CD4-positive, alpha-beta T cell (primary cell): ENCODE measurements at regions not wholly inside any gene's neighbourhood (a gene's known extent, or its start where the extent isn't known, plus 50 kb on each side); places are given as distances from the start of the nearest gene placed in this dataset.

Experiments used
- ATAC-seq: fragments of 200-7000 bp; cut with Tn5 transposase; one replicate; pipeline ENCODE4 v1.10.0; 2022; ENCODE audit warnings: mild to moderate bottlenecking; ENCODE audit not compliant: poor library complexity
- CTCF ChIA-PET: fragments of 350-600 bp; sonication (Branson Sonifier 250); formaldehyde crosslinking; loops from one replicate; lab custom pipeline; 2021; ENCODE audit warnings: antibody characterized with exemption, inconsistent platforms; lab: Charles Lee
- POLR2A ChIA-PET: fragments of 350-600 bp; sonication (Branson Sonifier 250); formaldehyde crosslinking; loops from one replicate; lab custom pipeline; 2021; ENCODE audit warnings: antibody characterized with exemption, inconsistent platforms; lab: Charles Lee
- DNase-seq, 14 experiments: peaks; one replicate each; pipeline ENCODE4 v3.0.0-alpha.2; 2013 to 2020; ENCODE audit warnings: mixed read lengths in 2 of 14
- H3K27ac ChIP-seq, 2 donors: one replicate each; pipeline versions ENCODE4 v1.5.1 to v1.7.0; 2013; ENCODE audit warnings: low read length in 2 of 2, low read depth in 1 of 2, mild to moderate bottlenecking in 1 of 2
- H3K27me3 ChIP-seq, 2 experiments: 1 replicate in 1 of 2; 2 replicates in 1 of 2; pipeline versions ENCODE4 v1.6.1 to v1.7.0; 2013; ENCODE audit warnings: low read length in 2 of 2, control low read depth in 1 of 2, mild to moderate bottlenecking in 1 of 2, moderate library complexity in 1 of 2; ENCODE audit not compliant: insufficient read depth in 2 of 2, control insufficient read depth in 1 of 2
- H3K36me3 ChIP-seq: one replicate; pipeline ENCODE4 v1.6.1; 2013; ENCODE audit warnings: low read length, control low read depth; ENCODE audit not compliant: insufficient read depth
- H3K4me1 ChIP-seq: one replicate; pipeline ENCODE4 v1.6.1; 2013; ENCODE audit warnings: low read length, control low read depth; ENCODE audit not compliant: insufficient read depth
- H3K4me3 ChIP-seq: one replicate; pipeline ENCODE4 v1.5.1; 2013; ENCODE audit warnings: mild to moderate bottlenecking, low read length, moderate library complexity
- H3K9me3 ChIP-seq, 2 experiments: 1 replicate in 1 of 2; 2 replicates in 1 of 2; pipeline versions ENCODE4 v1.6.1 to v1.7.0; 2013; ENCODE audit warnings: low read length in 2 of 2, mild to moderate bottlenecking in 2 of 2, control low read depth in 1 of 2, moderate library complexity in 1 of 2; ENCODE audit not compliant: control insufficient read depth in 1 of 2, insufficient read depth in 1 of 2
- H3K27ac Mint-ChIP-seq: one replicate; pipeline ENCODE4 v1.8.0; 2020; ENCODE audit warnings: mixed read lengths
- H3K27me3 Mint-ChIP-seq: one replicate; pipeline ENCODE4 v1.8.0; 2021; ENCODE audit warnings: mixed read lengths
- H3K36me3 Mint-ChIP-seq: one replicate; pipeline ENCODE4 v1.8.0; 2021; ENCODE audit warnings: low read depth, mixed read lengths
- H3K4me1 Mint-ChIP-seq: one replicate; pipeline ENCODE4 v1.8.0; 2021; ENCODE audit warnings: low read depth, mixed read lengths
- H3K4me3 Mint-ChIP-seq: one replicate; pipeline ENCODE4 v1.8.0; 2020; ENCODE audit warnings: mild to moderate bottlenecking, mixed read lengths
- H3K9me3 Mint-ChIP-seq: one replicate; pipeline ENCODE4 v1.8.0; 2020; ENCODE audit warnings: mixed read lengths
- intact Hi-C, 2 experiments: fragments of 100-400 bp; cut with DNase I in 1 of 2; cut with micrococcal nuclease in 1 of 2; formaldehyde crosslinking; loops; one replicate each; pipeline versions ENCODE4 v1.15.1 to v1.9.0; 2023 to 2025; cut with DNase I, micrococcal nuclease
- TF ChIP-seq, protein P1 (sequence below): fragments of 200-600 bp; IDR thresholded peaks from one replicate; pipeline ENCODE4 v1.8.0; 2022; ENCODE audit warnings: antibody characterized with exemption, mild to moderate bottlenecking

GRCh38 chr18:22650247-22650646, 232.5 kb upstream of the CTAGE1 start:
- Histone ChIP-seq H3K4me3 (no peak overlapping the region), H3K27ac (no peak overlapping the region), H3K27me3 (no peaks in the 10 kb centered on the region), H3K4me1 (no peaks in the 10 kb centered on the region), H3K9me3 (peaks cover 0 to 4% of the 10 kb centered on the region in 2 experiments), H3K36me3 (no peaks in the 10 kb centered on the region)
- no peak overlapping the region for H3K27ac Mint-ChIP-seq
- no peak for ATAC-seq
- H3K9me3 Mint-ChIP-seq = peaks cover 13% of the 10 kb centered on the region
- no peak for DNase-seq
- peaks cover 4% of the 10 kb centered on the region for H3K27me3 Mint-ChIP-seq
- ChIA-PET CTCF (no interaction called here), POLR2A (no interaction called here)
- TF ChIP-seq, protein P1, sequence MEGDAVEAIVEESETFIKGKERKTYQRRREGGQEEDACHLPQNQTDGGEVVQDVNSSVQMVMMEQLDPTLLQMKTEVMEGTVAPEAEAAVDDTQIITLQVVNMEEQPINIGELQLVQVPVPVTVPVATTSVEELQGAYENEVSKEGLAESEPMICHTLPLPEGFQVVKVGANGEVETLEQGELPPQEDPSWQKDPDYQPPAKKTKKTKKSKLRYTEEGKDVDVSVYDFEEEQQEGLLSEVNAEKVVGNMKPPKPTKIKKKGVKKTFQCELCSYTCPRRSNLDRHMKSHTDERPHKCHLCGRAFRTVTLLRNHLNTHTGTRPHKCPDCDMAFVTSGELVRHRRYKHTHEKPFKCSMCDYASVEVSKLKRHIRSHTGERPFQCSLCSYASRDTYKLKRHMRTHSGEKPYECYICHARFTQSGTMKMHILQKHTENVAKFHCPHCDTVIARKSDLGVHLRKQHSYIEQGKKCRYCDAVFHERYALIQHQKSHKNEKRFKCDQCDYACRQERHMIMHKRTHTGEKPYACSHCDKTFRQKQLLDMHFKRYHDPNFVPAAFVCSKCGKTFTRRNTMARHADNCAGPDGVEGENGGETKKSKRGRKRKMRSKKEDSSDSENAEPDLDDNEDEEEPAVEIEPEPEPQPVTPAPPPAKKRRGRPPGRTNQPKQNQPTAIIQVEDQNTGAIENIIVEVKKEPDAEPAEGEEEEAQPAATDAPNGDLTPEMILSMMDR = no peak
- no peak overlapping the region for H3K4me3 Mint-ChIP-seq
- intact Hi-C loops = no loop called here
- H3K36me3 Mint-ChIP-seq = no peaks in the 10 kb centered on the region
- H3K4me1 Mint-ChIP-seq = no peaks in the 10 kb centered on the region

- H3K4me3 Mint-ChIP-seq = no peak overlapping the region
- TF ChIP-seq, protein P1 = no peak
- H3K9me3 Mint-ChIP-seq = peaks cover 20% of the 10 kb centered on the region
- no peaks in the 10 kb centered on the region for H3K4me1 Mint-ChIP-seq
- no peaks in the 10 kb centered on the region for H3K36me3 Mint-ChIP-seq
- no peaks in the 10 kb centered on the region for H3K36me3 ChIP-seq
- H3K27me3 Mint-ChIP-seq = peaks cover 4% of the 10 kb centered on the region
- no peak overlapping the region for H3K27ac ChIP-seq
- peaks cover 7 to 8% of the 10 kb centered on the region in 2 experiments for H3K9me3 ChIP-seq
- DNase-seq (no peak), ATAC-seq (no peak)
- intact Hi-C loops = no loop called here
- POLR2A ChIA-PET = no interaction called here
- no peaks in the 10 kb centered on the region for H3K27me3 ChIP-seq
- H3K4me1 ChIP-seq = no peaks in the 10 kb centered on the region
- CTCF ChIA-PET = no interaction called here
- no peak overlapping the region for H3K27ac Mint-ChIP-seq
- H3K4me3 ChIP-seq = no peak overlapping the region
Observed at GRCh38 chr18:22657619-22658018, 239.9 kb upstream of the CTAGE1 start.

- POLR2A ChIA-PET = no interaction called here
- H3K4me1 Mint-ChIP-seq = no peaks in the 10 kb centered on the region
- H3K36me3 Mint-ChIP-seq = no peaks in the 10 kb centered on the region
Observed at GRCh38 chr18:22658318-22658717, 240.6 kb upstream of the CTAGE1 start.

More at GRCh38 chr18:22658318-22658717, 240.6 kb upstream of the CTAGE1 start:
- CTCF ChIA-PET = no interaction called here
- no peaks in the 10 kb centered on the region for H3K4me1 ChIP-seq
- Mint-ChIP-seq H3K27me3 (peaks cover 4% of the 10 kb centered on the region), H3K9me3 (peaks cover 21% of the 10 kb centered on the region), H3K27ac (no peak overlapping the region), H3K4me3 (no peak overlapping the region)
- H3K27me3 ChIP-seq = no peaks in the 10 kb centered on the region
- intact Hi-C loops = no loop called here
- no peak for ATAC-seq
- H3K4me3 ChIP-seq = no peak overlapping the region
- H3K27ac ChIP-seq = no peak overlapping the region
- H3K9me3 ChIP-seq = peaks cover 7 to 8% of the 10 kb centered on the region in 2 experiments
- no peak for DNase-seq
- H3K36me3 ChIP-seq = no peaks in the 10 kb centered on the region
- TF ChIP-seq, protein P1 = no peak
